Colonic mucosa (tissue), 4 donors: ENCODE measurements at regions not wholly inside any gene's neighbourhood (a gene's known extent, or its start where the extent isn't known, plus 50 kb on each side); places are given as distances from the start of the nearest gene placed in this dataset.

Source experiments
- DNase-seq: peaks from one replicate; pipeline ENCODE4 v3.0.0-alpha.2; 2020
- H3K27ac ChIP-seq: fragments of 200-600 bp; one replicate; pipeline ENCODE4 v1.8.0; 2021
- H3K27me3 ChIP-seq: fragments of 200-600 bp; one replicate; pipeline ENCODE4 v1.8.0; 2021
- H3K36me3 ChIP-seq: fragments of 200-600 bp; one replicate; pipeline ENCODE4 v1.8.0; 2021
- H3K4me1 ChIP-seq: fragments of 200-600 bp; one replicate; pipeline ENCODE4 v1.8.0; 2021; ENCODE audit warnings: mild to moderate bottlenecking
- H3K4me3 ChIP-seq: fragments of 200-600 bp; one replicate; pipeline ENCODE4 v1.8.0; 2021
- H3K9ac ChIP-seq, 2 donors: one replicate each; pipeline ENCODE4 v1.7.0; 2013; ENCODE audit warnings: control low read depth in 2 of 2, low read depth in 2 of 2, low read length in 2 of 2
- H3K9me3 ChIP-seq: fragments of 200-600 bp; one replicate; pipeline ENCODE4 v1.8.0; 2021
- intact Hi-C: fragments of 100-400 bp; cut with DNase I; formaldehyde crosslinking; loops from one replicate; pipeline ENCODE4 v1.14.1; 2022
- TF ChIP-seq, protein P1 (sequence below): fragments of 200-600 bp; IDR thresholded peaks from one replicate; pipeline ENCODE4 v1.8.0; 2022; ENCODE audit warnings: antibody characterized with exemption, mild to moderate bottlenecking
- donor health status: healthy.
- donor health status: DM: no; HTN: no; CAD: no.
- donor health status: DM: no; HTN: no; CAD: no.

DNA sequence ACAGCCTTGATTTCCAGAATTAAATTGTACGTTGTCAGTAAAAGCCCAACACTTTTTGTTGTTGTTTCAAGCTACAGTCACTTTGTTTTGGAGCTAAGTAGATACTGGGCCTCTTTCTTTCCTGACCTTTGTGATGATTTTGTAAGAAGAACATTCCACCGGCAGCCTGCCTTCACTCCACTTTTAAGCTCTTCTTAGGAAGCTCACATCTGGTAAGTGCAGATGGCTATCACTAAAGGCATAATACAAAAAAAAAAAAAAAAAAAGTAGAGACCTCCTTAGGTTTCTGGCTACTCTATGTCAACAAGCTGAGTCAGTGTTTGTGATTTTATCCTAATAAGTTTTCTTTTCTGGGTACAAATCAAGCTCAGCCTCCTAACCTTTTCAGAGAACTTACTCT, 1922.1 kb upstream of the WWC1 start:
- no peaks in the 10 kb centered on the region for H3K27me3 ChIP-seq
- no peaks in the 10 kb centered on the region for H3K4me1 ChIP-seq
- H3K9me3 ChIP-seq = no peaks in the 10 kb centered on the region
- no peak overlapping the region for H3K9ac ChIP-seq
- TF ChIP-seq, protein P1, sequence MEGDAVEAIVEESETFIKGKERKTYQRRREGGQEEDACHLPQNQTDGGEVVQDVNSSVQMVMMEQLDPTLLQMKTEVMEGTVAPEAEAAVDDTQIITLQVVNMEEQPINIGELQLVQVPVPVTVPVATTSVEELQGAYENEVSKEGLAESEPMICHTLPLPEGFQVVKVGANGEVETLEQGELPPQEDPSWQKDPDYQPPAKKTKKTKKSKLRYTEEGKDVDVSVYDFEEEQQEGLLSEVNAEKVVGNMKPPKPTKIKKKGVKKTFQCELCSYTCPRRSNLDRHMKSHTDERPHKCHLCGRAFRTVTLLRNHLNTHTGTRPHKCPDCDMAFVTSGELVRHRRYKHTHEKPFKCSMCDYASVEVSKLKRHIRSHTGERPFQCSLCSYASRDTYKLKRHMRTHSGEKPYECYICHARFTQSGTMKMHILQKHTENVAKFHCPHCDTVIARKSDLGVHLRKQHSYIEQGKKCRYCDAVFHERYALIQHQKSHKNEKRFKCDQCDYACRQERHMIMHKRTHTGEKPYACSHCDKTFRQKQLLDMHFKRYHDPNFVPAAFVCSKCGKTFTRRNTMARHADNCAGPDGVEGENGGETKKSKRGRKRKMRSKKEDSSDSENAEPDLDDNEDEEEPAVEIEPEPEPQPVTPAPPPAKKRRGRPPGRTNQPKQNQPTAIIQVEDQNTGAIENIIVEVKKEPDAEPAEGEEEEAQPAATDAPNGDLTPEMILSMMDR = no peak
- intact Hi-C loops = no loop called here
- no peak for DNase-seq
- no peak overlapping the region for H3K4me3 ChIP-seq
- no peak overlapping the region for H3K27ac ChIP-seq
- H3K36me3 ChIP-seq = no peaks in the 10 kb centered on the region

DNA sequence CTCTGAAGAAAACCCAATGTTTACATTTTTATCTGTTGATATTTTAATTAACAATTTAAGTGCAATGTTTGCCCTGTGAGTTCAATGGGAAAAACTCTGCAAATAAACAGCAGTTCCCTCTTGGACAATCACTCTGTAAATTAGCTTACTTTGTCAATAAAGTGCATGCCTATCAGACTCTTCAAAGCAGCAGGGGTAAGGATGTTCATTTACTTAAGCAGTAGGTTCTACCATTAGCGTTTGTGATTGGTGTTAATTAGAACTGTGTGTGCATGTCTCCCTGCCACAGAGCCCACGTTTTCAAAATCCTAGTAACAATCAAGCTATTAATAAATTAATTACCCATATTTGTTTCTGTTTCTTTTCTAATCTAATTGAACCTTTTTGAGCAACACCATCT, 1921.6 kb upstream of the WWC1 start:
- no peak for DNase-seq
- intact Hi-C loops = no loop called here
- Histone ChIP-seq H3K36me3 (no peaks in the 10 kb centered on the region), H3K27ac (no peak overlapping the region), H3K4me1 (no peaks in the 10 kb centered on the region), H3K9me3 (no peaks in the 10 kb centered on the region), H3K9ac (no peak overlapping the region), H3K27me3 (no peaks in the 10 kb centered on the region), H3K4me3 (no peak overlapping the region)
- TF ChIP-seq, protein P1 = no peak

DNA sequence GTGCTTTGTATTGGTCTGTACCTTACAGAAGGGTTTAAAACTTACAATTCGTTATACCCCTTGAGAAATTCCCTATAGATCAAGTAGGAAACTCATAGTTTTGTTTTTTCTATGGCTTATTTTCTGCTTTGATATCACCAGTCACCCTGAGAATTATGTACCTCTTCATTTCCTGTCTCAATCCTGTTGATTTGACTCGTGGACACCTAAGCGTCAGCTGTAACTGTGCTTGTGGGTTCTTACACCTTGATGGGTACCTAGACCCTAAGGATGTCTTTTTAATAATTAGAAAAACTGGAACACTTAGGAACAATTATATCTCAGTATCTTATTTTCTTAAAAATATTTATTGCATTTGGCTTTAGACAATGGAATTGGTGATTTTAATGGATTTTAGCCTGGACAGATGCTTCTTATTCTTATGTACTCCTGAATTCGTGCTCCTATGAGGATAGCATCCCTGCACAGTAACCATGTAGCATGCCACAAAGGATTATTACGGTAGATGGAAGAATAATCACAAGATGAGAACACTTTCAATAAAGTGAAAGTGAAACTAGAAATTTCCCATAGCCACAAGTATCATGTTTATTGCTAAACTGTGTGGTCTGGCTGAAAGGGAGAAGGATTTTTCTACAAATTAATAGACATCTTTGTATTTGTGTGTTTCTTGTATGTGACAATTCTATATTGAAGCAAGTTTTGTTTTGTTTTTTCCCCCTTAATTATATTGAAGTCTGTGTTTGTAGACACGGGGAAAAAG, 1920.3 kb upstream of the WWC1 start:
- no peaks in the 10 kb centered on the region for H3K4me1 ChIP-seq
- no peaks in the 10 kb centered on the region for H3K36me3 ChIP-seq
- H3K27ac ChIP-seq = no peak overlapping the region
- H3K9me3 ChIP-seq = no peaks in the 10 kb centered on the region
- intact Hi-C loops = no loop called here
- no peak overlapping the region for H3K9ac ChIP-seq
- H3K27me3 ChIP-seq = no peaks in the 10 kb centered on the region
- no peak for DNase-seq
- no peak overlapping the region for H3K4me3 ChIP-seq
- TF ChIP-seq, protein P1 = no peak

DNA sequence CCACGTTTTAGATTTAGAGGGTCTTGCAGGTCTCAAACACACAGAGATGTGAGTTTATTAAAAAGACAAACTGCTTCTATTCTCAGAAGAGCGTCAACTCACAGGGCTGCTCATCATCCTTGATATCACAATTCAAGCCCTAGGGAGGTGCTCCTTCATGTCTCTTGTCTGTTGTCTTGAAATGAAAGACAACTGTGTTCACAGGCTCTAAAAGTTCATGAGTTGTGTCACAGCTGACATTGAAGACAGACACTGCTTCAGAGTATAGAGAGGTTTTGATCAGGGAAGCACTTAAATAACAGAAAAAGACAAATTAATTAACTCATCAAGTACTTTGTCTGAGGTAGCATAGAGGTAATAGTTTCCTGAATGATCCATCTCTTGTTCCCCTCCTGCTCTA, 1917.6 kb upstream of the WWC1 start:
- Histone ChIP-seq H3K4me3 (no peak overlapping the region), H3K27me3 (no peaks in the 10 kb centered on the region), H3K9ac (no peak overlapping the region), H3K4me1 (no peaks in the 10 kb centered on the region), H3K9me3 (no peaks in the 10 kb centered on the region), H3K27ac (no peak overlapping the region), H3K36me3 (no peaks in the 10 kb centered on the region)
- TF ChIP-seq, protein P1 = no peak
- intact Hi-C loops = no loop called here
- no peak for DNase-seq

DNA sequence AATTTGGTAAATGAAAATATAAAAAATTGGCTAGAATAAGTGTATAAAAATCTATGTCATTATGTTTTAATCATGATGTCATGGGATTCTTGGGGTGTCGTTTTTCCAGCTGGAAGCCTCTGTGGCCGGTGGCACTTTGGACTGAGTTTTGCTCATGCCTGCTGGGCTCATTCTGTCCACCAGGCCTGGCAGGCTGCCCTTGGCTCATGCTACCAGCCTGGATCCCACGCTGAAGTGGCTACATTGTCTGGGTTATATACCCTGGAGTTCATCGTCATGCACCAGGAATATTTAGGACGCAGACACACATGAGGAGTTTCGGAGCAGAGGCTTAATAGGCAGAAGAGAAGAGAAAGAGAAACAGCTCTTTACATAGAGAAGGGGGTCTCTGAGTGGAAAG, 1913.7 kb upstream of the WWC1 start:
- Histone ChIP-seq H3K36me3 (no peaks in the 10 kb centered on the region), H3K4me1 (no peaks in the 10 kb centered on the region), H3K9me3 (no peaks in the 10 kb centered on the region), H3K27me3 (no peaks in the 10 kb centered on the region), H3K27ac (no peak overlapping the region), H3K4me3 (no peak overlapping the region), H3K9ac (no peak overlapping the region)
- TF ChIP-seq, protein P1 = no peak
- intact Hi-C loops = no loop called here
- no peak for DNase-seq
